ENCODE measurements at regions not wholly inside any gene's neighbourhood (a gene's known extent, or its start where the extent isn't known, plus 50 kb on each side); places are given as distances from the start of the nearest gene placed in this dataset.

- no peak for DNase-seq (ENCODE audit: low read depth in 3 of 3)
These were observed 450.2 kb upstream of the CPEB2 start for GRCh38 chr4:14552119-14552518.

- no peak for DNase-seq (ENCODE audit: low read depth in 3 of 3)
These were observed 442.6 kb upstream of the CPEB2 start for GRCh38 chr4:14559646-14560045.

DNA sequence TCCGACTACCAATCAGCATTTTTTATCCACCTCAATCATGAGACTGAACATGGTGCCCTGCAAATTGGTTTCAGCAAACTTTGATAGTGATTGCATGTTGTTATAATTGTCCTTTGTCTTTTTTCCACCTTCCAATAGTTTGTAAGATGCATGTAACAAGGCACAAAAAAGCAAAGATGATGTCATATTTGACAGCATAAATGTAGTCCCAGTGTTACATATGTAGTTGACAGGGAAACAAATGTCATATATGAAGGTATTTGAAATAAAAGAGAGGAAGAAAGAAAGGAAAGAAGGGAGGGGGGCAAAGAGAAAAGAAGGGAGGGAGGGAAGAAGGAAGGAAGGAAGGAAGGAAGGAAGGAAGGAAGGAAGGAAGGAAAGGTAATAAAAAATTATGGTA lies 441.7 kb upstream of the CPEB2 start:
- DNase-seq (ENCODE audit: low read depth in 3 of 3): no peak

DNA sequence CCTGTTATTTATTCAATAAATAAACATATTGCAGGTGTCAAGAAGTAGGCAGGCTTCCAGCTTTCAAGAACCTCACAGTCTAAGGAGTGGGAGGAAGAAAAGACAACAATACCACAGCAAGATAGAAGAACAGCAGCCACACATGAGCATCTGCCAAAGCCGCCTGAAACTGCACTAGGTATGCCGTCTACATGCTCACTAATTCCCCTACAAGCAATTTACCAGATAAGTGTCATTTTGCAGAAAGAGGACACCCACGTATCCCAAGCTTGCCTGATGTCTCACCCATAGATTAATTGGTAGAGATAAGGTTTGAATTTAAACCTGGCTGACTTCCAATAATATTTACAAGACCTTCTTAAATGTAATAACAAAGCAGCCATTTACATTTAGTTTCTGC lies 439.4 kb upstream of the CPEB2 start:
- DNase-seq (ENCODE audit: low read depth in 3 of 3): no peak

GRCh38 chr4:14564281-14564680 lies 438.0 kb upstream of the CPEB2 start:
- no peak for DNase-seq (ENCODE audit: low read depth in 3 of 3)

GRCh38 chr4:14566518-14566917 lies 435.8 kb upstream of the CPEB2 start:
- DNase-seq (ENCODE audit: low read depth in 3 of 3): no peak

DNA sequence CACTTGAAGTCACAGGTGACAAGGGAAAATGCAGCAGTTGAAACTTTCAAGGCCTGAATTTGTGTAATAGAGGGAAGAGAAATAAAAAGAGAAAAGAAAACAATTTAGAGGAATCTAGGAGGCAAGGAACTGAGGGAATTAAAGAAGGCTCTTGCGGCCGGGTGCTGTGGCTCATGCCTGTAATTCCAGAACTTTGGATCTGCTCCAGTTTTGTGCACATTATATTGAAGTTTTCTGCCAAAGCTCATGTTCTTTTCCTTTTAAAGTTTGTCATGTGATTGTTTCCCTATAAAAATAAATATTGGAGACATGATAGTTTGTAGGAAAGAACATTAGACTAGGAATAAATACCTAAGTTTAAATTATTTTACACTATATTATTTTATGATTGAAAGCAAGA lies 433.9 kb upstream of the CPEB2 start:
- DNase-seq (ENCODE audit: low read depth in 3 of 3): no peak

GRCh38 chr4:14575289-14575688 lies 427.0 kb upstream of the CPEB2 start:
- DNase-seq (ENCODE audit: low read depth in 3 of 3): no peak

- DNase-seq (ENCODE audit: low read depth in 3 of 3): no peak
These were observed 426.4 kb upstream of the CPEB2 start for GRCh38 chr4:14575919-14576318.

GRCh38 chr4:14580061-14580460 lies 422.2 kb upstream of the CPEB2 start:
- DNase-seq (ENCODE audit: low read depth in 3 of 3): no peak

DNA sequence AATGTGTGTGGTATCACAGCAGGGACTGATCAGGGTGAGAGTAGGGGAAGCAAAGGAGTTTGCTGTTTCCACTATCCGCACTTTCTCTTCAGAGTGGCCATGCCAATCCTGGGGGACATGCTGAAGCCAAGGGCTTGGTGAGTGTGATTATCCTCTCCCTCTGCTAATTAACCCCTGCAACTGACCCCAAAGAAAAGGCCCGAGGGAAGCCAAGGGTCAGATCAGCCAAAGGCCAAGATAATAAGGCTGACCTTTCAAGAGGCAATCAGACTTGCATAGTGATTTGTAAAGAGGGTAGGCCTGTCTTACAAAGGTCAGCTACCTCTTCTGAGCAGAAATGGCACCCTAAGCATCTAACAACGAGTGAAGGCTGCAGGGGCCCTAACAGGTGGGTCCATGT lies 420.5 kb upstream of the CPEB2 start:
- no peak for DNase-seq (ENCODE audit: low read depth in 3 of 3)

DNA sequence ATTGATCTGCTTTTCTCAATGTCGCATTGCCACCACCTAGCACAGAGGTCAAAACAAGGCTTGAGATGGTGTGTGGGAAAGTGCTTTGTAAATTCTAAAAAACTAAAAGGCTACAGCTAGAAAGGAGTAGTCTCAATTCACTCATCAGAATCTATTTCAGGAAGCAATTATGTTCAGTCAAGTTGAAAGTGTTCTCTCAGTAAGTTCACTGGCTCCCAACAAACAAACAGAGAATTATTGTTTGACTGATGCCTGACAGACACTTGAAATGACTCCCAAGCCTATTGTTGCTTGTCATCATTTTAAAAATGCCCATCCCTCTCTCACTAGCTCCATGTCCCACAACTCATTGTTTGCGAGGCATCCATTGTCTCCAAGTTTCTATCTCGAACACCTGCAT lies 419.6 kb upstream of the CPEB2 start:
- no peak for DNase-seq (ENCODE audit: low read depth in 3 of 3)

DNA sequence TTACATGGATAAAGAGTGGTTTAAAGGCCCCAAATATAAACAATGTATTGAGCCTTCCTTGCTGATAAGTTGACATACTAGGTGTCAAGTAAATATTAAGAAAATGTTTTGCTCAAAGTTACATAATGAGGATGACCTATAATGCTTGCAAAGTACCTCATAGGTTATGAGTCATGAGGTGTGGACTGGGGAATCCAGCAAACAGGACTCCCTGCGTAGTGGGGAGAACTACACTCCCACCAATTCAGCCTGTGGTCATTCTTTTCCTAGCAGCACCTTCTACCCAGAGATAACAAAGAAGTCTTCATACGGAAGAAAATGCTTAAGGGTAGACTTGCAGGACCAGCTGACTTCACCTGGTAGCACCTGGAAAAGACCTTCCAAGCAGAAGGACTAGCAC lies 418.9 kb upstream of the CPEB2 start:
- DNase-seq (ENCODE audit: low read depth in 3 of 3): no peak

DNA sequence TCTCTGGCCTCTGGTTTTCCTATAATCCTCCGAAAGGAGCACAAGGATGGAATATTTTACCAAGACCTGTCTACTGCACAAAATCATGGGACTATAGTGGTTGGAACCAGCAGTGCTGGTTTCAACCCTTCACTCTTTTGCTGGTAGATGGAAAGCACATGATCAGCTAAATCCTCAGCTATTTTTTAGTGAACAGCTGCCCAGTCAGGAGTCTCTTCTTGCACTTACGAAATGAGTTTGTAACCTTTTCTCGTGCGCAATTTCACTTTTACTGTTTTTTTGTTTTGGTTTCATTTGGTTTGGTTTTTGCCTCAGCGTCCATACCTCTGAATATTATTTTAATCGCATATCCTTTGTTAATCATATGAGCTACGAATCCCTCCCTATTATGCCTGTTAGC lies 418.5 kb upstream of the CPEB2 start:
- no peak for DNase-seq (ENCODE audit: low read depth in 3 of 3)

DNA sequence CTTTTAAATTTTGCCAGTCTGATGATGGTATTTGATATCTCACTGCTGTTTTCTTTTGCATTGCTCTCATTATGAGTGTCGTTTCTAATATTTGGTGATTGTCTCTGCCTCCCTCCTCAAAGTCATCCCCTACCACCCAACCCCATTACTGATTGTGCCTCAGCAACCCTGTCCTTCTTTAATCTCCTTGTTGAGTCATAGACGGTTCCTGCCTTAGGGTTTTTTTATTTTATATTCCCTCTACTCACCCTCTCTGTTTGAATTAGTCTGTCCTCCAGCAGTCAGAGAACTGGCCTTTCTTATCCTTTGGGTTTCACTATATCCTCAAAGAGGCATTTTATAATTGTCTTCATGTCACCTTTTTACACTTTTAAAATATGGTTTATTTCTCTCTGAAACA lies 409.3 kb upstream of the CPEB2 start:
- no peak for DNase-seq (ENCODE audit: low read depth in 3 of 3)

GRCh38 chr4:14596028-14596427 lies 406.3 kb upstream of the CPEB2 start:
- no peak for DNase-seq (ENCODE audit: low read depth in 3 of 3)

DNA sequence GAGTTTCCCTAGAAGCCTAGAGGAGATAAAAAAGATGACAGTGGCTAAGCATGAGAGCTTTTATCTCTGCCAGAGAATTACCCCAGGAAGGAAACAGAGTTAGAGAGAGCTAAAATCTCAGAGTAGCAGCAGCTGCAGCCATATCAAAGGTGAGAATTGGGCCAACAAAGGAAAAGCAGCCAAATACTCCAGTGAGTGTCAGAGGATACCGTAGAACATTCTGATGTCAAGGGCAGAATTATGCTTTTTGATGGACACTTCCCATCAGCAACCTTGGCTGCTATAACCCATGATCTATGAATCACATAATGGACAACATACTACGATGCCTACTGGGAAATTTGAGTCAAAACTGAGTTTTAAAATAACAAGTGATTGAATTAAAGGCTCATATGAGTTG lies 405.8 kb upstream of the CPEB2 start:
- no peak for DNase-seq (ENCODE audit: low read depth in 3 of 3)

DNA sequence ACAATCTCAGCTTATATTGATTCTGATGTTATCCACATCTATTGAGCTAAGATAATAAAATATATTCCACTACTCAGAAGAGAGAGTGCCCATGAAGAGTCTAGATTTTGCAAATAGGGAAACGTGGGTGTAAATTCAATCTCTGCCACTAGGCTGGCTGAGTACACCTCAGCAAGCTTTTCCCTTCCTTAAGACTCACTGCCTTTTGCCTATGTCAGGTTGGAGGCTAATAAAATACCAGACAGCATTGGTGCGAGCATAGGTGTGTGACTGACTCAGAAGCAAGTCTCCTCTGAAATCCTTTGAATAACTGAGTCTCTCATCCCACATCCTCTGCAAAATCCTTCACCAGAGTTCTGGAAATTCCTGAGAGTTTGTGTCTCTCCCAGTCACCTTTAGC lies 405.4 kb upstream of the CPEB2 start:
- no peak for DNase-seq (ENCODE audit: low read depth in 3 of 3)

DNA sequence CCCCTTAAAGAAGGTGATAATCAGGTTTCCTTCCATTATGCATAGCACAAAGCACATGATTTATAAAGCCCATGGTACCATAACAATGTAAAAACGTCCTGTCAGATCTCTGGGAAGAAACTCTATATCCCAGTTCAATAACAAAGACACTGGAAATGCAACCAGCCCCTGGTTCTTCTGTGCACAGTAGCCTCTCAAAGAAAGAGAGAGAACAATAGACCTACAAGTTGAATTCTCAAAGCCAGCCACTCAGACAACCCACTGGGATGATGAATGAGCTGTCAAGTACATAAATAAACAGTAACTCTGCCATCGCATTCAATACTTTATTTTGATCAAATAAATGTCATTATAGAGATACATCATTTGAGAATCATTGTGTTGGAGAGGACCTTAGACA lies 400.1 kb upstream of the CPEB2 start:
- DNase-seq (ENCODE audit: low read depth in 3 of 3): no peak

DNA sequence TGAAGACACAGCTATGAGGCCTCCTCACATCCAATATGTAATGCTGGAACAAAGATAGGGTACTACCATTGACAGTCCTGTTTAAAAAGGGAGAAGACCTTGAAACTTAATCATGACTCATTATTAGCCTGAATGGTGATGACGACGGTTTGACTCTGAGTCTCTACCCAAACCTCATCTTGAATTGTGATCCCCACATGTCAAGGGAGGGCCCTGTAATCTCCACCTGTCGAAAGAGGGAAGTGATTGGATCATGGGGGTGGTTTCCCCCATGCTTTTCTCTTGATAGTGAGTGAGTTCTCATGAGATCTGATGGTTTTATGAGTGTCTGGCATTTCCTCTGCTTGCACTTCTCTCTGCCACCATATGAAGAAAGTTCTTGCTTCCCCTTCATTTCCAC lies 395.3 kb upstream of the CPEB2 start:
- DNase-seq (ENCODE audit: low read depth in 3 of 3): no peak

DNA sequence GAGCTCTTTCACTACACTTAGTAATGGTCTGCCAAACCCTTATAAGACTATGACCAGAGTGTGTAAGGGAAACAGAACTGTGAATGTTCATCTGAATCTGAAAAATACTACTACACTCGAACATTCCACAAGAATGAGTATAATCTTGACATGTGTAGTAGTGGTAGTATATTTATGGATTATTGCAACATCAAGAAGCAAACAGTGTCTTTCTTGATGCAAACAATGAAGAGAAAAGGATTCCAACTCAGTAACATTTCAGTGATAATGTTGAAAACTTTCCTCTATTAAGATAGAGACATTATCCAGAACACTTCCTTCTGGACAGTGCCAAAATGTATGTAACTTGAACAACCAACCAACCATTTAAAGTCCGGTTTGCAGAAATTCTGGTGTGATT lies 394.7 kb upstream of the CPEB2 start:
- no peak for DNase-seq (ENCODE audit: low read depth in 3 of 3)

GRCh38 chr4:14608630-14609029 lies 393.7 kb upstream of the CPEB2 start:
- DNase-seq (ENCODE audit: low read depth in 3 of 3): no peak

DNA sequence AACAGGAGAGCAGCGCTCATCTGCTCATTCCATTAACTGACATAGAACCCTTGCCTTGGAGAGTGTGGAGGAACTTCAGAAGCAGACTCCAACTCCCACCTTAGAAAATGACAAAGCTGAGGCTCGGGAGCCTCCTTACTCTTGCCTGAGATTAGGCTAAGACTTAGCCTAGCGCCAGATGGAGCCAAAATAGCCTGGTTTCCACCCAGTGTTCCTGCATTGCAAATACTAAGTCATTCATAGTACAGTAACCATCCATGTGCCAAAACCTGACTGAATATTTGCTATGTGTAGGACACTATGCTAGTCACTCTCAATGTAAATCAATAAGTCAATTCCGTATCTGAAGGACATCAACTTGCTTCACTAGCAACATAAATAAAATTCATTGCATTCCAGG lies 387.4 kb upstream of the CPEB2 start:
- DNase-seq (ENCODE audit: low read depth in 3 of 3): no peak

GRCh38 chr4:14615671-14616070 lies 386.6 kb upstream of the CPEB2 start:
- no peak for DNase-seq (ENCODE audit: low read depth in 3 of 3)

DNA sequence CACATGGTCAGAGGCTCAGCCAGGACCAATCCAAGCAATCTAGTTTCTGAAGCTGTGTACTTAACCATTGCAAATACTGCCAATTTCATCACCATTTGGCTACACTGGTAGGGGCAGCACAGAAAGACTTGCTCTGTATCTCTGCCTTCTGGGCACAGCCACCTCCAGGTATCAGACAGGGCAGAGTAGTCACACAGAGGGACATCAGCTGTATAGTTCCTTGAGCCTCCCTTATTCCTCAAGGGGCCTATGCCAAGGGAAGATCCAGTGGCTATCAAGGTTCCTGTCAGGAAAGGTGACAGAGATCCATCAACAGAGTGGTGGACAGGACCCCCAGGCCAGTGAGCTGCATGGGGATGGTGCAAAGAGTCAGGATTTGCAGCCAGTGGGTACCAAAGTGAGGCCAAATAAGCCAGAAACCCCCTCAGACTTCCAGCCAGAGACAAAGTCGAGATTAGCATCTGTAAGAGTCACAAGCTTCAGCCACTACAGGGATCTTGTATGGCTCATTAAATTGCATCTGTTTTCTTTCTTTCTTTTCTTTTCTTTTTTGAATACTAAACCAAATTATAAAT lies 381.6 kb upstream of the CPEB2 start:
- no peak for DNase-seq (ENCODE audit: low read depth in 3 of 3)

Measured in stimulated activated CD4-positive, alpha-beta T cell treated with anti-CD3 and anti-CD28 coated beads, TNF-alpha, amount 100 ng/mL, for 4 hours (primary cell).